AG04450 (cell line): ENCODE measurements at regions not wholly inside any gene's neighbourhood (a gene's known extent, or its start where the extent isn't known, plus 50 kb on each side); places are given as distances from the start of the nearest gene placed in this dataset.
"Not testable (repeated sequence)": the region's sequence is repeated elsewhere in the genome, so short reads cannot be mapped to it uniquely, and the experiment has no call there.

Source experiments
- CTCF ChIA-PET: fragments of 300-600, 350-600 bp; formaldehyde crosslinking; extraction: SDS; loops from one replicate; lab custom pipeline; 2022; ENCODE audit warnings: antibody characterized with exemption, inconsistent platforms; lab: Charles Lee
- POLR2A ChIA-PET: fragments of 350-600 bp; formaldehyde crosslinking; extraction: SDS; loops from one replicate; lab custom pipeline; 2021; ENCODE audit warnings: antibody characterized with exemption, inconsistent platforms; lab: Yijun Ruan, JAX
- DNase-seq: peaks from one replicate; pipeline ENCODE4 v3.0.0-alpha.2; 2011; ENCODE audit warnings: low read depth, low spot score
- H3K27ac ChIP-seq: one replicate; pipeline ENCODE4 v1.5.1; 2012; ENCODE audit warnings: low read depth, low read length, control low read depth
- H3K27me3 ChIP-seq: one replicate; pipeline ENCODE4 v1.6.0; 2012; ENCODE audit warnings: low read length; ENCODE audit not compliant: control insufficient read depth, insufficient read depth
- H3K4me3 ChIP-seq: 2 replicates; pipeline ENCODE4 v1.5.1; 2011; ENCODE audit warnings: mild to moderate bottlenecking, low read depth, low read length, control low read depth
- H3K9me3 ChIP-seq: 2 replicates; pipeline ENCODE4 v1.5.1; 2012; ENCODE audit warnings: low read length; ENCODE audit not compliant: control insufficient read depth, insufficient read depth
- TF ChIP-seq, protein P1 (sequence below): IDR thresholded peaks from 2 replicates; pipeline ENCODE4 v1.5.1; 2011; ENCODE audit warnings: low read depth, low read length, control low read depth, inconsistent platforms

DNA sequence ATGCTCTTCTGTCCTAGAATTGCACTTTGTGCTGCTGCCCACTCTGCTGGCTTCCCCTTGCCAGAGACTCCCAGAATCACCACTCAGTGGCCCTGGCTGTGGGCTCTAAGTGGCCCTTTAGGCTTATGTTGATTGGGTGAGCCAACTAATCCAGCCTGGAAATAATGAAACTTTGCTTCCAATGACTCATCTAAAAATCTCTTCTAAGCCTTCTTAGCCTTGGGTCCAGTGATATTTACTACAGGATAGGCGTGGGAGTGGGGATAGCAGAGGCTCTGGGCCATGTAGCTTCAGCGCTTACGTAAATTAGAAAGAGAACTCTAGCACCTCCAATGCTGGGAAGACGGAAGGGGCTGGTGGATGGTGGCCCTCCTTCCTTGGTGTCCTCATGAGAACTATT is 137.9 kb downstream of the TTC8 start:
- ChIA-PET CTCF (no interaction called here), POLR2A (no interaction called here)
- no peaks in the 10 kb centered on the region for H3K9me3 ChIP-seq
- TF ChIP-seq, protein P1, sequence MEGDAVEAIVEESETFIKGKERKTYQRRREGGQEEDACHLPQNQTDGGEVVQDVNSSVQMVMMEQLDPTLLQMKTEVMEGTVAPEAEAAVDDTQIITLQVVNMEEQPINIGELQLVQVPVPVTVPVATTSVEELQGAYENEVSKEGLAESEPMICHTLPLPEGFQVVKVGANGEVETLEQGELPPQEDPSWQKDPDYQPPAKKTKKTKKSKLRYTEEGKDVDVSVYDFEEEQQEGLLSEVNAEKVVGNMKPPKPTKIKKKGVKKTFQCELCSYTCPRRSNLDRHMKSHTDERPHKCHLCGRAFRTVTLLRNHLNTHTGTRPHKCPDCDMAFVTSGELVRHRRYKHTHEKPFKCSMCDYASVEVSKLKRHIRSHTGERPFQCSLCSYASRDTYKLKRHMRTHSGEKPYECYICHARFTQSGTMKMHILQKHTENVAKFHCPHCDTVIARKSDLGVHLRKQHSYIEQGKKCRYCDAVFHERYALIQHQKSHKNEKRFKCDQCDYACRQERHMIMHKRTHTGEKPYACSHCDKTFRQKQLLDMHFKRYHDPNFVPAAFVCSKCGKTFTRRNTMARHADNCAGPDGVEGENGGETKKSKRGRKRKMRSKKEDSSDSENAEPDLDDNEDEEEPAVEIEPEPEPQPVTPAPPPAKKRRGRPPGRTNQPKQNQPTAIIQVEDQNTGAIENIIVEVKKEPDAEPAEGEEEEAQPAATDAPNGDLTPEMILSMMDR = no peak
- DNase-seq = no peak
- no peak overlapping the region for H3K27ac ChIP-seq
- peaks cover 6% of the 10 kb centered on the region for H3K27me3 ChIP-seq
- H3K4me3 ChIP-seq = no peak overlapping the region

DNA sequence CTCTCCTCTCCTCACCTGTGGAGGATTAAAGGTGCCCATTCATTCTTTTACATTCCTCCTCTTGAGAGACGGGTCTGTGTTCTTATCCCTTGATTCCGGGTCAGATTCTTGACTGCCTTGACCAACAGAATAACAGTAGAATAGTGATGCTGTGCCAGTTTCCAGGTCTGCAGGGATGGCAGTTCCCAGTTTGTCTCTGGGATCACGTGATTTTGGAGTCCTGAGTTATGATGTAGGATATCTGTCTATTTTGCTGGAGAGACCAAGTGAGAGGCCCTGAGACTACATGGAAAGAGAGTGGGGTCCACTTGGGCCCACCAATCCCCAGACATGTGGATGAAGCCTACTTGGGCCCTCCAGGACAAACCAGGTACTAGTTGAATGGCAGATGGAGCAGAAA is 142.8 kb downstream of the TTC8 start:
- Histone ChIP-seq H3K27me3 (peaks cover 15% of the 10 kb centered on the region), H3K9me3 (no peaks in the 10 kb centered on the region), H3K27ac (no peak overlapping the region), H3K4me3 (no peak overlapping the region)
- TF ChIP-seq, protein P1 = no peak
- CTCF ChIA-PET = no interaction called here
- POLR2A ChIA-PET = no interaction called here
- DNase-seq = no peak

DNA sequence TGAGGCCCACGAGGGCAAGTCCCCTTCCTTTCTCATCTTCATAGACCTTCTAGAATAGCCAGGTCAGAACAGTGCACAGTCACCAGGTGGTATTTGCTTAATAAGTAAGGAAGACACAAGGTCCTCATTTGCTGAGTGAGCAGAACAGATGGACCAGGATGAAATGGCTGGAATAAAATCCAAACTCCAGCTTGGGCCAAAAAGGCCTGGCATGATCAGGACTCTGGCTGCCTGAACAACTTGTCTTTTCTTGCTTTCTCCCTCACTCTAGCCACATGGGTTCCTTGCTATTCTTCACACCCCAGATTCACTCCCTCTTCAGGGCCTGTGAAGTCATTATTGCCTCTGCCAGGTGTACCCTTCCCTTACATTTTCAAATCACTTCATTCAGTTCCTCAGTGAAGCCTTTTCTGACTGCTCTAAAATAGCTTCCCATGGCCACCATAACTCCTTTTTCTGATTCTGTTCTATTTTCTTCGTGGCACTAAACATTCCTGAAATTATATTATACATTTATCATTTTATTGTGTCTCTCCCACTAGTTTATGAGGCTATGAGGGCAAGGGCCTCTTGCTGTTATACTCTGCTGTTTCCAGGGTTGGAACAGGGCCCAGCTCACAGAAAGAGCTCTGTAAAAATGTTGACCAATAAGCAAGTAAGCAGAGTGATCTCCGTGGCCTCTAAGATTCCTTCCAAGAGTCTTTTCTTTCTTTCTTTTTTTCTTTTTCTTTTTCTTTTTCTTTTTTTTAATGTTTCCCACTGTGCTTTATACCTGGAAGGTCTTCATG is 150.8 kb downstream of the TTC8 start:
- POLR2A ChIA-PET = no interaction called here
- CTCF ChIA-PET = interaction anchor here (1.4 kb wide), 1 partner anchor 308 kb away, joined by 3 read pairs; no protein-coding TSS in a partner anchor
- H3K27me3 ChIP-seq = peaks cover 3% of the 10 kb centered on the region
- H3K27ac ChIP-seq = no peak overlapping the region
- no peak overlapping the region for H3K4me3 ChIP-seq
- H3K9me3 ChIP-seq = no peaks in the 10 kb centered on the region
- TF ChIP-seq, protein P1 = no peak
- DNase-seq = no peak

DNA sequence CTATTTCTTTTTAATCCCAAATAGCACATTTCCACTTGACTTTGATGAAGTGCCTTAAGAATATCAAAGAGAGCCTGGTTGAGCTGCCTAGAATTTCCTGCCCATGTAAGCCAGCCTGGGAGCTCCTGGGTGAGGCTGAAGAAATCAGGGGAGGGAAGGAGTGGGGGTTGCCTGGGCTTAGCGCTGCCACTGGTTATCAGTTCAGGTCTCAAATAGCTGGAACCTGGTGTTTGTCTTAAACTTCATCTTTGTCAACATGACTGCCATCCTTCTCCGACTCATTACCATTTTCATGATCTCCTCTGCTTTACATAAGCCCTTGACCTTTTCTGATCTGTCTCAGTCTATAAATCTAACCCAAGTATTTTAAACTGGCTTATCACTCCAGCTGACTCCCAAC is 151.5 kb downstream of the TTC8 start:
- no peak overlapping the region for H3K27ac ChIP-seq
- H3K9me3 ChIP-seq = no peaks in the 10 kb centered on the region
- peaks cover 3% of the 10 kb centered on the region for H3K27me3 ChIP-seq
- DNase-seq = no peak
- CTCF ChIA-PET = interaction anchor here (1.4 kb wide), 1 partner anchor 309 kb away, joined by 3 read pairs; no protein-coding TSS in a partner anchor
- H3K4me3 ChIP-seq = no peak overlapping the region
- POLR2A ChIA-PET = no interaction called here
- TF ChIP-seq, protein P1 = no peak

DNA sequence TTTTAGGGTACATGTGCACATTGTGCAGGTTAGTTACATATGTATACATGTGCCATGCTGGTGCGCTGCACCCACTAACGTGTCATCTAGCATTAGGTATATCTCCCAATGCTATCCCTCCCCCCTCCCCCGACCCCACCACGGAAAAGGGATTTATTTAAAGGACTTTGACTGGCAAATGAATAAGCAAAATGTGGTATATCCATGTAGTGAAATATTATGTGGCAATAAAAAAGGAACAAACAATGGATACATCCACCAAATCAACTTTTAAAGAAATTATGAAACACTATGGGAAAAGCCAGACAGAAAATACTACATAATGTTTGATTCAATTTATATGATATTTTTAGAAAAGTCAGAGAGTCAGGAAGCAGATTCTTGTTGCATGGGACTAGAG is 156.5 kb downstream of the TTC8 start:
- H3K27ac ChIP-seq, DNase-seq, H3K4me3 ChIP-seq, H3K9me3 ChIP-seq, H3K27me3 ChIP-seq, POLR2A ChIA-PET: not testable (repeated sequence)
- CTCF ChIA-PET = interaction anchor here (0.7 kb wide), 1 partner anchor 152 kb away, joined by 3 read pairs; no protein-coding TSS in a partner anchor
